Osteoblast (primary cell): ENCODE measurements at regions not wholly inside any gene's neighbourhood (a gene's known extent, or its start where the extent isn't known, plus 50 kb on each side); places are given as distances from the start of the nearest gene placed in this dataset.
A peak's percentile ranks its signal among the peaks of the same experiment; 100 is the strongest.

Experiments used
- DNase-seq: peaks from one replicate; pipeline ENCODE4 v3.0.0; 2011; ENCODE audit warnings: low spot score, mixed read lengths; ENCODE audit not compliant: insufficient read length; ENCODE audit errors: missing footprints
- H2AFZ ChIP-seq: 2 replicates; pipeline ENCODE4 v1.6.0; 2011; ENCODE audit warnings: mild to moderate bottlenecking, low read length
- H3K27ac ChIP-seq: 2 replicates; pipeline ENCODE4 v1.5.1; 2011; ENCODE audit warnings: mild to moderate bottlenecking, low read depth, low read length, moderate library complexity
- H3K27me3 ChIP-seq: 2 replicates; pipeline ENCODE4 v1.6.0; 2012; ENCODE audit warnings: mild to moderate bottlenecking, control low read depth, inconsistent platforms, low read length, moderate library complexity; ENCODE audit not compliant: insufficient read depth
- H3K36me3 ChIP-seq: 2 replicates; pipeline ENCODE4 v1.5.1; 2011; ENCODE audit warnings: mild to moderate bottlenecking, low read length, control low read depth, moderate library complexity; ENCODE audit not compliant: insufficient read depth
- H3K4me1 ChIP-seq: 2 replicates; pipeline ENCODE4 v1.5.1; 2011; ENCODE audit warnings: mild to moderate bottlenecking, low read length, control low read depth, moderate library complexity; ENCODE audit not compliant: insufficient read depth
- H3K4me2 ChIP-seq: 2 replicates; pipeline ENCODE4 v1.6.0; 2011; ENCODE audit warnings: mild to moderate bottlenecking, low read length; ENCODE audit not compliant: insufficient read depth
- H3K4me3 ChIP-seq: fragments of 200-600 bp; sonication (generic); 3 replicates; pipeline ENCODE4 v1.5.1; 2012; ENCODE audit warnings: mild to moderate bottlenecking, low read length, inconsistent platforms; ENCODE audit not compliant: insufficient read depth
- H3K79me2 ChIP-seq: 2 replicates; pipeline ENCODE4 v1.6.0; 2012; ENCODE audit warnings: mild to moderate bottlenecking, low read length, control low read depth, inconsistent platforms; ENCODE audit not compliant: insufficient read depth
- H3K9me3 ChIP-seq: 2 replicates; pipeline ENCODE4 v1.5.1; 2011; ENCODE audit warnings: low read depth, low read length, control low read depth
- H4K20me1 ChIP-seq: 2 replicates; pipeline ENCODE4 v1.6.0; 2012; ENCODE audit warnings: mild to moderate bottlenecking, low read length, control low read depth; ENCODE audit not compliant: insufficient read depth
- TF ChIP-seq, protein P1 (sequence below): IDR thresholded peaks from 2 replicates; pipeline ENCODE4 v1.5.1; 2011; ENCODE audit warnings: mild to moderate bottlenecking, low read depth, low read length, moderate library complexity; ENCODE audit errors: extremely low read depth

DNA sequence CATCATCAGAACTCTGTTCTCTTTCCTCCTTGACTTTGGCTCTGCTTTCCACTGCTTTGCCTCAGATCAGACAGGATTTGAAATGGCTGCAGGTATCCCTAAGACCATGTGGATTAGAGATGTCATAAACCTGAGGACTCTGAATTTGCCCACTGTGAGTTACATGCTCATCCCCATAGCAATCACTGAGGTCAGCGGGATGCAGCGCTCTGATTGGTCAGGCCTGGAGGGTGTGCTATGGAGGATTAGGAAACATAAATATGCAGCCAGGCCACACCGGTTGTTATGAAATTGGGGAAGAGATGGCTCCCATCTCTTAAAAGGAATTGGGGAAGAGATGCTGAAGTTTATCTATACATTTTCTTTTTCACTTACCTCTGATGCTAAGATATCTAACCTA lies 73.7 kb upstream of the DNAJC10 start:
- H3K4me3 ChIP-seq, result no peak overlapping the region
- H3K36me3 ChIP-seq, result no peaks in the 10 kb centered on the region
- no peaks in the 10 kb centered on the region for H3K9me3 ChIP-seq
- H3K4me1 ChIP-seq, result no peaks in the 10 kb centered on the region
- no peaks in the 10 kb centered on the region for H3K27me3 ChIP-seq
- H2AFZ ChIP-seq, result no peak overlapping the region
- peak; percentile 82 for DNase-seq
- no peaks in the 10 kb centered on the region for H3K79me2 ChIP-seq
- TF ChIP-seq, protein P1, sequence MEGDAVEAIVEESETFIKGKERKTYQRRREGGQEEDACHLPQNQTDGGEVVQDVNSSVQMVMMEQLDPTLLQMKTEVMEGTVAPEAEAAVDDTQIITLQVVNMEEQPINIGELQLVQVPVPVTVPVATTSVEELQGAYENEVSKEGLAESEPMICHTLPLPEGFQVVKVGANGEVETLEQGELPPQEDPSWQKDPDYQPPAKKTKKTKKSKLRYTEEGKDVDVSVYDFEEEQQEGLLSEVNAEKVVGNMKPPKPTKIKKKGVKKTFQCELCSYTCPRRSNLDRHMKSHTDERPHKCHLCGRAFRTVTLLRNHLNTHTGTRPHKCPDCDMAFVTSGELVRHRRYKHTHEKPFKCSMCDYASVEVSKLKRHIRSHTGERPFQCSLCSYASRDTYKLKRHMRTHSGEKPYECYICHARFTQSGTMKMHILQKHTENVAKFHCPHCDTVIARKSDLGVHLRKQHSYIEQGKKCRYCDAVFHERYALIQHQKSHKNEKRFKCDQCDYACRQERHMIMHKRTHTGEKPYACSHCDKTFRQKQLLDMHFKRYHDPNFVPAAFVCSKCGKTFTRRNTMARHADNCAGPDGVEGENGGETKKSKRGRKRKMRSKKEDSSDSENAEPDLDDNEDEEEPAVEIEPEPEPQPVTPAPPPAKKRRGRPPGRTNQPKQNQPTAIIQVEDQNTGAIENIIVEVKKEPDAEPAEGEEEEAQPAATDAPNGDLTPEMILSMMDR, result no peak
- H4K20me1 ChIP-seq, result no peaks in the 10 kb centered on the region
- H3K27ac ChIP-seq, result no peak overlapping the region
- no peak overlapping the region for H3K4me2 ChIP-seq

DNA sequence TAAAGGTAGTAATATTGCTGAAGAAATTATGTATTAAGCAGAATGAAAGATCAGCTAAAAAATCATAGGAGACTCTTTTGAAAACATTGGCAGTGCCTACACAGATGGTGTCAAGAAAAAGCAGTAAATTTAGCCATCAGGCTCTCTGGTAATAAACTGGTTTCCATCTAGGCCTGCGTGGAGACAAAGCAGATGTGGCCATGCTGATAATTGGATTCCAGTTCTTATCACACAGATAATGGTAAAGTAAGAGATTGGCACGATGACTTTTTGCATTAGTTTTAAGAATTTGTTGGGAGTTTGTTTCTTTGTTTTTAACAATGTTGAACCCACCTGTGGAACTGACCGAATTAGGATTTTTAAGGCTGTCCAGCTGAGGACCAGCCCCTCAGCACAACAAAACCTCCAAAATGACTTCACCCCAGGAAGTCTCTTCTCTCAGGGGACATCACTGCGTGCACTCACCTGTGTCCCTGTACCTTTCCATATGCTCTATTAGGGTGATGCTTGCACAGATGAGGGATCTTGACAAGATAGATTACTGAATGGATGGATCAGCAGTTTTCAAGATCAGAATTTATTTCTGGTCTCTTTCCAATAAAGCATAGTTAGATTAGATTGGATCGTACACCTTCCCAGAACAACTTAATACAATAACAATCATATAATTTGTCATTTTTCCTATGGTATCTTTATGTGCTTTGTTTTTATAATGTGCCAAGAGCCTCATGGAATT lies 69.1 kb upstream of the DNAJC10 start:
- no peaks in the 10 kb centered on the region for H3K9me3 ChIP-seq
- no peaks in the 10 kb centered on the region for H3K36me3 ChIP-seq
- H4K20me1 ChIP-seq, result no peaks in the 10 kb centered on the region
- no peak overlapping the region for H3K27ac ChIP-seq
- H3K27me3 ChIP-seq, result no peaks in the 10 kb centered on the region
- H3K79me2 ChIP-seq, result no peaks in the 10 kb centered on the region
- DNase-seq, result no peak
- peaks cover 5% of the 10 kb centered on the region for H3K4me1 ChIP-seq
- TF ChIP-seq, protein P1, result no peak
- no peak overlapping the region for H3K4me3 ChIP-seq
- H3K4me2 ChIP-seq, result no peak overlapping the region
- no peak overlapping the region for H2AFZ ChIP-seq

DNA sequence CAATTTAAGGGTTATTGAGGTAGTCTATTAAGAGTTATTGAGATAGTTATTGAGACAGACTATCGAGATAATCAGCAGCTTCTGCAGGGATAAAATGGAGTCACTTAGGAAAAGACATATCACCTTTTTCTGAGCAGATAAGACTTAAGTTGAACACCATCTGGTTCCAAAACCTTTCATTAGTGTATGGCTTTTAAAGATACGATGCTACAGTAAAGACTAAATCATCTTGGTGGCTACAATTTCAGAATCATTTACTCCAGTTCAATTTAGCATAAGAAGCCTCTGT lies 68.6 kb upstream of the DNAJC10 start:
- Histone ChIP-seq H4K20me1 (no peaks in the 10 kb centered on the region), H2AFZ (no peak overlapping the region), H3K4me2 (no peak overlapping the region), H3K4me3 (no peak overlapping the region), H3K27ac (no peak overlapping the region), H3K79me2 (no peaks in the 10 kb centered on the region), H3K27me3 (no peaks in the 10 kb centered on the region), H3K36me3 (no peaks in the 10 kb centered on the region), H3K4me1 (peaks cover 5% of the 10 kb centered on the region), H3K9me3 (no peaks in the 10 kb centered on the region)
- DNase-seq, result no peak
- TF ChIP-seq, protein P1, result no peak

DNA sequence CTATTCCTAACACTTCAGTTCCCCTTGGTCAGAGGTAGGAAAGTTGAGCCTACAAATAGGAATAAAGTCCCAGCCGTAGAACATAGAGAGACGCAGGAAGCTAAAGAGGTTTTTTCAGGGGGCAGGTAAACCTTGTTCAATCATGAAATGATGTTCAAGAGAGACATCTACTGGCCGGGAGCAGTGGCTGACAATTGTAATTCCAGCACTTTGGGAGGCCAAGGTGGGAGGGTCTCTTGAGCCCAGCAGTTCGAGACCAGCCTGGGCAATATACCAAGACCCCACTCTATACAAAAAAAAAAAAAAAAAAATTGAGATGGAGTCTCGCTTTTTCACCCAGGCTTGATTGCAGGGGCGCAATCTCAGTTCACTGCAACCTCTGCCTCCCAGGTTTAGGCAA lies 66.7 kb upstream of the DNAJC10 start:
- DNase-seq, result peak; percentile 34
- TF ChIP-seq, protein P1, result peak; percentile 59
- Histone ChIP-seq H3K4me1 (peaks cover 5% of the 10 kb centered on the region), H3K9me3 (no peaks in the 10 kb centered on the region), H3K4me3 (no peak overlapping the region), H3K4me2 (no peak overlapping the region), H3K27me3 (no peaks in the 10 kb centered on the region), H3K27ac (no peak overlapping the region), H2AFZ (no peak overlapping the region), H4K20me1 (no peaks in the 10 kb centered on the region), H3K36me3 (no peaks in the 10 kb centered on the region), H3K79me2 (no peaks in the 10 kb centered on the region)
